Stimulated activated CD4-positive, alpha-beta T cell treated with anti-CD3 and anti-CD28 coated beads, Interleukin-4, amount 100 ng/mL, for 24 hours (primary cell): ENCODE measurements at regions not wholly inside any gene's neighbourhood (a gene's known extent, or its start where the extent isn't known, plus 50 kb on each side); places are given as distances from the start of the nearest gene placed in this dataset.

ENCODE experiments used
- DNase-seq: peaks from one replicate; pipeline ENCODE4 v3.0.0-alpha.2; 2020

GRCh38 chr22:23000657-23001347 is 69.5 kb upstream of the GNAZ start:
- no peak for DNase-seq

- DNase-seq = no peak
These were observed 68.9 kb upstream of the GNAZ start for GRCh38 chr22:23001463-23001862.

- no peak for DNase-seq
These were observed 67.6 kb upstream of the GNAZ start for GRCh38 chr22:23002612-23003180.

DNA sequence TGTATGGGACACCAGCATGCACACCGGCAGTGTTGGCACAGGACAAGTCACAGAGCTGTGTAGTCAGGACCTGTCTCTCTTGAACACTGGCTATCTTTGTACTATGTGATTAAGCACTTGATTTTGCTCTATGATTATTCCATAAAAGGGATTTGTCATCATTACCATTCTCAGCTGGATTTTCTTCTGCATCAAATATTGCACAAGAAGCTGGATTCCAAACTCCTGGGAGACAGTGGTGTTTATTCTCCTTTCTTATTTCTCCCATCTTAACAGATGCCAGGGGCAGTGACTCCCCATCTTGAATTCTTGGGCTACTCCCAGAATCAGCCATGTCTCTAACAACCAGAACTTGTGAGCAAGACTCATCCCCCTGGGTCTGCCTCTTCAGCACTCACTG is 62.5 kb upstream of the GNAZ start:
- no peak for DNase-seq

GRCh38 chr22:23008896-23009295 is 61.4 kb upstream of the GNAZ start:
- no peak for DNase-seq
